Left cardiac atrium (tissue), 4 donors: ENCODE measurements at regions not wholly inside any gene's neighbourhood (a gene's known extent, or its start where the extent isn't known, plus 50 kb on each side); places are given as distances from the start of the nearest gene placed in this dataset.
"Not testable (repeated sequence)": the region's sequence is repeated elsewhere in the genome, so short reads cannot be mapped to it uniquely, and the experiment has no call there.

Source experiments
- ATAC-seq, 2 donors: fragments of 200-7000 bp; cut with Tn5 transposase; one replicate each; pipeline ENCODE4 v1.9.1; 2020; ENCODE audit warnings: mild to moderate bottlenecking in 2 of 2, moderate library complexity in 2 of 2
- DNase-seq: peaks from one replicate; pipeline ENCODE4 v3.0.0-alpha.2; 2020
- intact Hi-C, 2 donors: fragments of 100-400 bp; cut with DNase I; formaldehyde crosslinking; loops; one replicate each; pipeline versions ENCODE4 v1.14.1 to v1.15.1; 2022 to 2023
- donor health status: DM: no; HTN: yes; CAD: no.
- donor health status: DM: no; HTN: yes; CAD: no; lungs with severe emphysema.
- donor health status: DM: yes; HTN: yes; CAD: no.
- donor health status: Dilated cardiomyopathy.

DNA sequence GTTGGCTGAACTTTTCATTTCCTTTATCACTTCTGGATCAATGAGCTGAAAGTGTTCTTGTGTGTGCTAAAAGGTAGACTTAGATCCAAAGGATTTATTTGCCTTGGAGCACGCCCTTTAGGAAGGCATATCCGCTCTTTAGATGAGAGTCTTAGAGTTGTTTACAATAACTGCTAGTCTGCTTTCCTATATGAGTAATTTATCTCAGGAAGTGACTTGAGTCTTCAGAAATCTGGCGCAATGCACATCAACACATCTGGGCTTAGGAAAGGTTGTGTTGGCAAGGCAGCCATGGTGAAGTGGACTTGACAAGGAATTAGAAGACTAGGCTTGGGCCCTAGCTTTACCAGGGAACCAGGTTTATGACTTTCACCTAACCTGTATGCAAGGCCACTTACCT, 204.1 kb upstream of the PTGFR start:
- intact Hi-C loops: no loop called here
- DNase-seq (no peak), ATAC-seq (no peak)

GRCh38 chr1:78289603-78290002, 201.2 kb upstream of the PTGFR start:
- DNase-seq (no peak), ATAC-seq (no peak)
- intact Hi-C loops: no loop called here

GRCh38 chr1:78291418-78291817, 199.4 kb upstream of the PTGFR start:
- ATAC-seq (no peak), DNase-seq (no peak)
- intact Hi-C loops: no loop called here

- no peak for DNase-seq
- intact Hi-C loops: no loop called here
- ATAC-seq: no peak
Measured at GRCh38 chr1:78291872-78292271, 198.9 kb upstream of the PTGFR start.

GRCh38 chr1:78292361-78292760, 198.4 kb upstream of the PTGFR start:
- DNase-seq (no peak), ATAC-seq (no peak)
- intact Hi-C loops: no loop called here

- ATAC-seq: no peak
- intact Hi-C loops: no loop called here
- DNase-seq: no peak
Measured at GRCh38 chr1:78297836-78298235, 192.9 kb upstream of the PTGFR start.

DNA sequence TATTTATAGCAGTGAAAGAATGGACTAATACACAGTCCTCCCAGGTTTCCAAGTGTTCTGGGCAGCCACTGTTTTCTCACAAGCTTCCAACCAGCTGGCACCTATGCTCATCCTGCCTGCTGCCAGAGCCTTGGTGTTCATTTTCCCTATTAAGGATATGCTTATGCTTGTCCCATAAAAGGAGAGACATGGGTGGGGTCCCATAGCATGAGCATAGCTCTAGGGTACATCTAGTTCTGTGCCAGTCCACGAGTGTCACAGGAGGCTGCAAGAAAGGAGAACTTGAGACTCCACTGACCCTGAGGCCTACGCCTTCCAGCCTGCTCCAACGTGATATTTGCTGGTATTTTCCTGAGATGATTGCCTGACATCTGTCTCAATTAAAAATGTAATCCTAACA, 192.4 kb upstream of the PTGFR start:
- no peak for DNase-seq
- ATAC-seq: no peak
- intact Hi-C loops: no loop called here

GRCh38 chr1:78301141-78301540, 189.6 kb upstream of the PTGFR start:
- intact Hi-C loops: no loop called here
- no peak for DNase-seq
- no peak for ATAC-seq

DNA sequence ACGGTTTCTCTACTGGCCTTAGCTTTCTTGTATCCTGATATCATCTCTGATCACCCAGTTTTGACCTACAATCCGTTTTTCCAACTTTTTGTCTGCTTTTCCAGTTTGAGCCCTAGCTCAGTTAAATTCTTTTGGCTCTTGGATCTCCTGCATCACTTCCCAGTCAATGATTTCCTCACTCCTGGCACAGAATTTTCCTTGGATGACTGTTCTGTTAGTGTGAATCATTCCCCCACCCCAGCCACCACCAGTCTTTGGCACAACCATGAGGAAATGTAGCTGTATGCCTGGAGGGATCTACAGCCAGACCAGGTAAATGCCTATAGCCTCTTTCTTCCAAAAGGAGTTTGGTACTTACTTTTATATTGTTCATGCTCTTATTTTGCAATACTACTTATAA, 187.2 kb upstream of the PTGFR start:
- DNase-seq (peak; percentile 31), ATAC-seq (peak; percentile 87 to 95)
- intact Hi-C loops: no loop called here

GRCh38 chr1:78304341-78304740, 186.4 kb upstream of the PTGFR start:
- ATAC-seq: no peak
- intact Hi-C loops: no loop called here
- no peak for DNase-seq

DNA sequence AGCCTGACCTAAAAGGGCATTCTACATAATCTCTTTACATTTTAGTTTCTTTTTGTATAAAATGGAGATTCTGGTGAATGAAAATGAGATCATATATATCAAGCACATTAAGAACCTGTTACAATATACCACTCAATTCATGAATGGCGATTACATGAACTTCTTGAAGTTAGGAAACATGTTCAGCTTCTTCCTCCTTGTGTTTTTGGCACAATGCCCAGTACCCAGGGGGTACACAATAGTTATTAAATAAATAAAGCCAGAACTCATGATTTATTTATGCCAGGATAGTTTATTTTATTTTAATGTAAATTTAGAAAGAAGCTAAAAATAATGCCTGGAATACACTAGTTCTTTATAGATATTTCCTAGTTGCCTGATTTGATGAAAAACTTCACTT, 186.0 kb upstream of the PTGFR start:
- DNase-seq (no peak), ATAC-seq (no peak)
- intact Hi-C loops: no loop called here

DNA sequence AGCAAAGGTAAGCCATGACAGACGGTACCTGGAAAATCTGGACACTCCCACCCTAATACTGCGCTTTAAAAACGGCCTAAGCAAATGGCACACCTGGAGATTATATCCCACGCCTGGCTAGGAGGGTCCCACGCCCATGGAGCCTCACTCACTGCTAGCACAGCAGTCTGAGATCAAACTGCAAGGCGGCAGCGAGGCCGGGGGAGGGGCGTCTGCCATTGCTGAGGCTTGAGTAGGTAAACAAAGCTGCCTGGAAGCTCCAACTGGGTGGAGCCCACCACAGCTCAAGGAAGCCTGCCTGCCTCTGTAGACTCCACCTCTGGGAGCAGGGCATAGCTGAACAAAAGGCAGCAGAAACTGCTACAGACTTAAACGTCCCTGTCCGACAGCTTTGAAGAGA, 180.5 kb upstream of the PTGFR start:
- DNase-seq, intact Hi-C loops, ATAC-seq: not testable (repeated sequence)

- DNase-seq (no peak), ATAC-seq (no peak)
- intact Hi-C loops: no loop called here
Measured at GRCh38 chr1:78318011-78318410, 172.8 kb upstream of the PTGFR start.

GRCh38 chr1:78319603-78320002, 171.2 kb upstream of the PTGFR start:
- intact Hi-C loops: no loop called here
- no peak for ATAC-seq
- DNase-seq: no peak

DNA sequence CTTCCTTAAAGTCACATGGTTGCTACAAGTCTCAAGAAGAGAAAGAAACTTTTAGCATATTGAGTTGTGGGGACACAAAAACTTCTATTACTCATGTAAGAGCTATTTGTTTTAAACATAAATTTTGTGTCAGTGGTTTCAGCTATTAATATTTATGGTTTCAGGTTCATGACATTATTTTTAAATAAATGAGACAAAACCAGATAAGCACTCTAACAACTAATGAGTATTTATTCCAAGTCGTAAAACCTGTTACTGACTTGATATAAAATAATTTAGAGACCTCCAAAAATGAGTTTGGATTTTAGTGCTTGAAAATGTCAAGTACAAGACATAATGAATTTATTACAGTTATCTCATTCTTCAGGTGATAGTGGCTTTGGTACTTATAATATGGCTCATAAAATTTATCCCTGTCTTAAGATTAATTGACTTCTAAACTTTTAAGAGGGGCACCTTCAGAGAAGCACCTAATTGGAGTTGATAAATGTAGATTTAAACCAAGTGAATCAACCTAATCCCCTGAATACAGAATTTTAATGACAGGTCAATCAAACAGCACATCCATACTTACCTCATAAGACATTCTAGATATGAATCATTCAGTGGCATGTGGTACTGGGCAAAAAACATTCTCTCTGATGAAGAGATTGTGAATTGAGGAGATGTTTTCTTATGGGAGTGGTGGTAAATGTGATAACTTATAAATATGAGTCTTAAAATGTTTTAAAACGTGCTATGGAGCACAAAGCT, 167.7 kb upstream of the PTGFR start:
- intact Hi-C loops: no loop called here
- DNase-seq (no peak), ATAC-seq (no peak)

- DNase-seq (no peak), ATAC-seq (no peak)
- intact Hi-C loops: no loop called here
Measured at GRCh38 chr1:78325293-78325692, 165.5 kb upstream of the PTGFR start.

DNA sequence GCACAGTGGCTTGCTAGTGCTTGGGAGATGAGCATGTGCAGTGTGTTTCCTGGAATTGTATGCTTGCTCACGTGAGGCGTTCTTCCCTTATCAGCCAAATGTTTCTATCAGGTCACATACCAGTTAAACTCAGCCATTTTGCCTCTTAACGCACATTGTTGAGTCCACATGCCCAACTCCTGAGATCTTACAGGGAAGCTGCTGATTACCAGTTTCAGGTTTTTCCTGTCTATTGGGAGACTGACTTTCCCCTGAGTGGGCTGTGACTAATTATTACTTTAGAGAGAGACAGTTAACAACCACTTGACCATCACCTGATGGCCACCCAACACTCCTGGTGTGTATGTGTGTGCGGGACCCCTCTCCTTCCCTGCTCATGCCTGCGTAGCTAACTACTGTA, 161.3 kb upstream of the PTGFR start:
- intact Hi-C loops: no loop called here
- DNase-seq: no peak

GRCh38 chr1:78331799-78332198, 159.0 kb upstream of the PTGFR start:
- DNase-seq: no peak
- ATAC-seq: no peak
- intact Hi-C loops: no loop called here

More for the DNA sequence above, 161.3 kb upstream of the PTGFR start:
- ATAC-seq: no peak

- intact Hi-C loops: no loop called here
- no peak for DNase-seq
Measured at GRCh38 chr1:78333502-78333901, 157.3 kb upstream of the PTGFR start.

DNA sequence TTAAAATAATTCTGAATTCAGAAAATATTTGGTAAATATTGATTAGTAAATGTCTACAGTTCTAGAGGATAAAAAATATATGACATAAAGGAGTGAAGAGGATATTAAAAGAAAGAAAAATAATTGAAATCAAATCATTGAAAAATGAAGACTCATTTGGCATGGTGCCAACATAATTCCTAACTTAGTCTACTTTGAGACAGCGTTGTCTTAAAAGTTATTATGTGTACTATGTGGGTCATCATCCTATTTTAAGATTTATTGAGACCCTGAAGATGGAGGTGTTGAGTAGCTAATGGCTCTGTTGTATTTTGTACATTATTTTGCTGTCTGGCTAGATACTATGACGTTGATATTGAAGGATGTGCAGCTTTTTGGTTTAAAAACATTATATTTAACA, 156.7 kb upstream of the PTGFR start:
- ATAC-seq: no peak
- DNase-seq: no peak
- intact Hi-C loops: no loop called here

More at GRCh38 chr1:78333502-78333901, 157.3 kb upstream of the PTGFR start:
- peak; percentile 55 to 58 for ATAC-seq

DNA sequence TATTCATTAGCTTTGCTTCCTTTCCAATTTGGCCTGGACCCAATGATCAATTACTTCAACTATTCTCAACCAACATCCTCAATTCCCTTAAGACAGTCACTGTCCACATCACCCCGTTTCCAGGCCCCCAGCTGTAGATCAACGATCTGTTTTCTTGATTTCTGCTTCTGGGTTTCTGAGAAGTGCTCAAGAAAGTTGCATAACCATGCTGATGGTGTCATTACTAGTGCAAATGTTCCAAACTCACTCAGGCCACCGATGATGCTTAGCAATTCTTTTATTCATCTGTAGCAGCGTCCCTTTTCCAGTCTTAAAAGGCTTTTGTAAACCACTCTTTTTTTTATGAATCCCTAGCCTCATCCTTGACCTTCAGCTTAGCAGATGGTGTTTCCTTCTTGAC, 155.8 kb upstream of the PTGFR start:
- DNase-seq: no peak
- intact Hi-C loops: no loop called here
- ATAC-seq: peak in 1 of 2 donors; percentile 61

GRCh38 chr1:78336751-78337150, 154.0 kb upstream of the PTGFR start:
- intact Hi-C loops, ATAC-seq, DNase-seq: not testable (repeated sequence)
